Mesendoderm (in vitro differentiated cells): ENCODE measurements at regions not wholly inside any gene's neighbourhood (a gene's known extent, or its start where the extent isn't known, plus 50 kb on each side); places are given as distances from the start of the nearest gene placed in this dataset.

ENCODE experiments used
- DNase-seq: peaks from one replicate; pipeline ENCODE4 v3.0.0; 2013
- H2AK5ac ChIP-seq: 2 replicates; pipeline ENCODE4 v1.6.1; 2013; ENCODE audit warnings: low read length, inconsistent platforms
- H2BK120ac ChIP-seq: 2 replicates; pipeline ENCODE4 v1.6.1; 2013; ENCODE audit warnings: low read depth, mild to moderate bottlenecking, low read length, moderate library complexity, mixed read lengths
- H2BK15ac ChIP-seq: replicated peaks from 2 replicates; pipeline ENCODE4 v1.6.1; 2013; ENCODE audit warnings: low read depth, mild to moderate bottlenecking, moderate library complexity
- H2BK5ac ChIP-seq: 2 replicates; pipeline ENCODE4 v1.6.1; 2013; ENCODE audit warnings: low read length, inconsistent platforms
- H3K18ac ChIP-seq: 2 replicates; pipeline ENCODE4 v1.6.1; 2013; ENCODE audit warnings: mild to moderate bottlenecking, low read length, mixed read lengths
- H3K23ac ChIP-seq: one replicate; pipeline ENCODE4 v1.6.1; 2013; ENCODE audit warnings: low read length
- H3K27ac ChIP-seq: 2 replicates; pipeline ENCODE4 v1.5.1; 2013; ENCODE audit warnings: low read depth, mild to moderate bottlenecking, inconsistent platforms, low read length, moderate library complexity
- H3K27me3 ChIP-seq: 2 replicates; pipeline ENCODE4 v1.6.1; 2013; ENCODE audit warnings: low read length, control low read depth, mild to moderate bottlenecking, inconsistent platforms; ENCODE audit not compliant: insufficient read depth, poor library complexity
- H3K36me3 ChIP-seq: 2 replicates; pipeline ENCODE4 v1.6.1; 2013; ENCODE audit warnings: low read length, inconsistent platforms; ENCODE audit not compliant: control insufficient read depth, insufficient read depth
- H3K4ac ChIP-seq: one replicate; pipeline ENCODE4 v1.6.1; 2013; ENCODE audit warnings: low read depth, mild to moderate bottlenecking, low read length, moderate library complexity
- H3K4me1 ChIP-seq: 2 replicates; pipeline ENCODE4 v1.6.1; 2013; ENCODE audit warnings: low read depth, low read length, inconsistent platforms; ENCODE audit not compliant: control insufficient read depth
- H3K4me2 ChIP-seq: 2 replicates; pipeline ENCODE4 v1.6.1; 2013; ENCODE audit warnings: low read length
- H3K4me3 ChIP-seq: 2 replicates; pipeline ENCODE4 v1.5.1; 2013; ENCODE audit warnings: mild to moderate bottlenecking, low read length
- H3K56ac ChIP-seq: one replicate; pipeline ENCODE4 v1.6.1; 2013; ENCODE audit warnings: low read length
- H3K79me1 ChIP-seq: 2 replicates; pipeline ENCODE4 v1.6.1; 2013; ENCODE audit warnings: low read length, inconsistent platforms
- H3K79me2 ChIP-seq: 2 replicates; pipeline ENCODE4 v1.6.1; 2013; ENCODE audit warnings: mild to moderate bottlenecking, low read length; ENCODE audit not compliant: control insufficient read depth, insufficient read depth
- H3K9ac ChIP-seq: 2 replicates; pipeline ENCODE4 v1.6.1; 2013; ENCODE audit warnings: low read length, inconsistent platforms
- H4K5ac ChIP-seq: one replicate; pipeline ENCODE4 v1.6.1; 2013; ENCODE audit warnings: low read length
- H4K8ac ChIP-seq: one replicate; pipeline ENCODE4 v1.6.1; 2013; ENCODE audit warnings: low read depth, mild to moderate bottlenecking, control low read depth, low read length, moderate library complexity
- WGBS: extraction: QIAGEN DNeasy Blood & Tissue Kit; methylation state at CpG from one replicate; pipeline ENCODE4 v1.1.7; 2013; ENCODE audit warnings: low lambda C conversion rate, missing lambda C conversion rate; ENCODE audit not compliant: insufficient coverage; ENCODE audit errors: extremely low coverage; 5-methylcytosine and 5-hydroxymethylcytosine counted together

DNA sequence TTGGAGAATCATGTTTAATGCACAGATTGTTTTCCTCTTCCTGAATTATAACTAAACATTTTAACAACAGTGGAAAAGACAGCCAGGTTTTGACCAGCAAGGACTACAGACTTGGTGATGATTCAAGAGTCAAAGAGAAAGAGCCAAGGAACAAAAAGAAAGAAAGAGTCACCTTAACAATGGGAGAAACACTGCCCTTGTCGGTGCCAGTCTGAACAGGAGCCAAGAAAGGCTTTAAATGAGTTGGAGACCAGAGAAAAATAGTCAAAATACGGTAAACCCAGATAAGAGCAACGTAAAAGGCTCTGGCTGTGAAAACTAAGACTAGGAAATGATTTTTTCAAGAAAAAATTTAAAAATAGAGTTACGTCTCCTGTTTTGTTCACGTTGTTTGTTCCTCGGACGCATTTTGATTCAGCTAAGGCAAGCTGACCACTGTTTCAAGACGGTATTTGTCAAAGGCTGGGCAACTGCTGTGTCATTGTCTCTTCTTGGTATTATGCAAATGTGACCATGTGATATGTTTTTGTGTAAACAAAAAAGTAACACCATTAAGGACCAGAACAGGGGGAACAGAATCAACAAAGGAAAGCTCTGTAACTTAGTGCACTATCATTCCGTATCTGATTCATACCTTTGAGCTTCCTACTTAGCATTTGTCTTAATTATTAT lies 634.5 kb downstream of the LIG4 start:
- Histone ChIP-seq H3K9ac (no peak overlapping the region), H4K8ac (no peak overlapping the region), H3K36me3 (no peaks in the 10 kb centered on the region), H3K23ac (no peak overlapping the region), H3K27me3 (no peaks in the 10 kb centered on the region), H2AK5ac (no peak overlapping the region), H3K56ac (no peak overlapping the region), H3K4me3 (no peak overlapping the region), H2BK15ac (no peak overlapping the region), H3K79me1 (peaks cover 2% of the 10 kb centered on the region), H2BK120ac (no peak overlapping the region), H3K4me2 (no peak overlapping the region), H3K27ac (no peak overlapping the region), H3K18ac (no peak overlapping the region), H2BK5ac (no peak overlapping the region), H3K4ac (no peak overlapping the region), H3K4me1 (peaks cover 5% of the 10 kb centered on the region), H3K79me2 (no peaks in the 10 kb centered on the region), H4K5ac (no peak overlapping the region)
- WGBS: no CpG with 5 or more reads among the region's 9 CpGs
- DNase-seq: peak; percentile 34

DNA sequence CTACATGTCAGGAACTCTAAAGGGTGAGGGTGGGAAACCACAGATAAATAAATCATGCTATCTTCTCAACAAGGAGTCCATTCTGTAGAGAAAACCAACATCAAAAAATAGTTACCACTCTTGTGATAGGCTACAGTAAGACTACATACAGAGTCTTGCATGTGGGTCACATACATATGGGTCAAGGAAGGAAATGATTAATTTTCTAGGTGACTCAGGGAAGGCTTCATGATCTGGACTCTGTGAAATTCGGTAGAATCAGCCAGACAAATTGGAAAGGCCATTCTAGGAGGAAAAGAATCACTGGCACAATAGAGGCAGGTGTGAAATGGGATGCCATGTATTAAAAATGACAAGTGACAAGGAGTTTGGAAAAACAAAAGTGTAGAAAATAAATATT lies 638.9 kb downstream of the LIG4 start:
- Histone ChIP-seq H4K5ac (no peak overlapping the region), H3K4ac (no peak overlapping the region), H3K79me2 (no peaks in the 10 kb centered on the region), H3K18ac (no peak overlapping the region), H3K4me2 (no peak overlapping the region), H2BK120ac (no peak overlapping the region), H3K56ac (no peak overlapping the region), H2BK5ac (no peak overlapping the region), H3K4me3 (no peak overlapping the region), H3K27me3 (no peaks in the 10 kb centered on the region), H3K36me3 (no peaks in the 10 kb centered on the region), H4K8ac (no peak overlapping the region), H3K23ac (no peak overlapping the region), H3K79me1 (no peaks in the 10 kb centered on the region), H3K27ac (no peak overlapping the region), H3K9ac (no peak overlapping the region), H2AK5ac (no peak overlapping the region), H2BK15ac (no peak overlapping the region), H3K4me1 (peaks cover 7% of the 10 kb centered on the region)
- WGBS: no CpG with 5 or more reads among the region's 1 CpG
- DNase-seq: no peak

DNA sequence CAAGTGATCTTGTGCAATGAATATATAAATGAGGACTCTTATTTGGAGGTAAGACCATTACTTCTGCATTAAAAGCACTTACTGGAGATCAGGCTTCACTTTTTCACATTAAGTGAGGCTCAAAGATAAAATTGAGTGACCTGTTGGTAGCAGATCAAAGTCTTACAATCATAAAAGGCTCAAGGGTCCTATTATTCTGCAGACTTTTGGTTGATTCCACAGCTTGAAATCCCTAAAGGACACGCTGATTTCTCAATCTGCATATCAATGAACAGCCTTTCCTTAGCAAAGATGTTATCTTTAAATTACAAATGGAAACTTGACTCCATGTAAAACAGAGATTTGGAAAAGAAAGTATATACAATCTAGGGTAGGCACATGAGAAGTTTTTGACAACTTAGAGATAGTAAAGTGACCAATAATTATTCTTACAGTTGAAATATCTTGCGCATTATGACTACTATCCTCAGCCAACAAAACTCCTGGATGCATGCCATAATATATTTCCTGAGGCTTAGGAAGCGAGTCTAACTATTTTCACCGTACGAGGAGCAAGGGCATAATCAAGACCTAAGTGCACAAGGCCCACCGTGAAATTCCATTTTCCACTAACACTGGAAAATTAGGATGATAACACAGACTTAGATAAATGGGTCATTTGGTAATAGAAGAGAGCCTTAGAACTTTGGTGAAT lies 640.7 kb downstream of the LIG4 start:
- Histone ChIP-seq H3K56ac (no peak overlapping the region), H3K18ac (no peak overlapping the region), H3K4me3 (no peak overlapping the region), H3K23ac (no peak overlapping the region), H2BK15ac (no peak overlapping the region), H2BK5ac (no peak overlapping the region), H3K4ac (no peak overlapping the region), H2BK120ac (no peak overlapping the region), H3K9ac (no peak overlapping the region), H3K4me2 (no peak overlapping the region), H3K79me2 (no peaks in the 10 kb centered on the region), H3K27ac (no peak overlapping the region), H3K79me1 (no peaks in the 10 kb centered on the region), H4K5ac (no peak overlapping the region), H4K8ac (no peak overlapping the region), H3K27me3 (no peaks in the 10 kb centered on the region), H2AK5ac (no peak overlapping the region), H3K36me3 (no peaks in the 10 kb centered on the region), H3K4me1 (peaks cover 7% of the 10 kb centered on the region)
- DNase-seq: peak; percentile 40
- WGBS: no CpG with 5 or more reads among the region's 6 CpGs

DNA sequence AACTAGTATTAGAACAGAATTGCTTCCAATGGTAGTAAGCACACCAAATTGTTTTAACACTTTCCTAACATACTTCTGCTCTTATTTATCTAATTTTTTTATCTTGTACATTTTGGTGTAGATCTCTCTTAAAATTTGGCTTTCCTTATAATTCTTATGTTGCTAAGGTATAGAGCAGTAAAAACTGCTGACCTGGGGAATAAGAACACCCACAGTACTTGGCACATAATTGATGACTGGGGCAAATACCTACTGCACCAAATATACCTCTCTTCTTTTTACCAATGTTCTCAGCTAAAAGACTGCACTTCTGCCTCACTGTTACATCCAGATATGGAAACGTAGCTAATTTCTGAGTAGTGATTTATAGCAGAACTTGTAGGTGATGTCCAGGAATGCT lies 642.2 kb downstream of the LIG4 start:
- Histone ChIP-seq H3K23ac (no peak overlapping the region), H3K18ac (no peak overlapping the region), H3K79me1 (no peaks in the 10 kb centered on the region), H2BK5ac (no peak overlapping the region), H3K4me3 (no peak overlapping the region), H3K56ac (no peak overlapping the region), H3K9ac (no peak overlapping the region), H3K79me2 (no peaks in the 10 kb centered on the region), H3K27ac (no peak overlapping the region), H3K4me1 (peaks cover 7% of the 10 kb centered on the region), H3K27me3 (no peaks in the 10 kb centered on the region), H3K4me2 (no peak overlapping the region), H3K4ac (no peak overlapping the region), H4K8ac (no peak overlapping the region), H4K5ac (no peak overlapping the region), H2BK15ac (no peak overlapping the region), H2BK120ac (no peak overlapping the region), H3K36me3 (no peaks in the 10 kb centered on the region), H2AK5ac (no peak overlapping the region)
- WGBS: no CpG with 5 or more reads among the region's 1 CpG
- no peak for DNase-seq

DNA sequence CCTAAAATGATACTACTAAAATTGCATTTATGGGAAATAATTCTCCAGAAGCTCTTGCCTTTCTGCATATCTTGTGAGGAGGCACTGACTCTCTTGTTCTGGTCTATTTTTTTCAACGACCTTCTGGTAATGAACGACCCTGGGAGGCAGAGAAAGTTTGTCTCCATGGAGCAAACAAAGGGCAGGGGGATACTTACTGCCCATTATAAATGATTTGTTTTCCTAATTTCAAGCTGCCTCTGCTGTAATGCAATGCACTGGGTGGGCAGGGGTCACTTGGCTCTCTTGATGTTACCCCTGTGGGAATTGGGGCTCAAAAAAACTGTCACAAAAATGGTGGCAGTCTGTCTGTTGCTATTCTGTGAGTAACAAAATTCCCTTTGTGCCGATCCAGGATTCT lies 643.2 kb downstream of the LIG4 start:
- H2AK5ac ChIP-seq: no peak overlapping the region

More for the DNA sequence above, 643.2 kb downstream of the LIG4 start:
- H3K9ac ChIP-seq: no peak overlapping the region
- no peak overlapping the region for H3K23ac ChIP-seq
- H2BK5ac ChIP-seq: no peak overlapping the region
- no peaks in the 10 kb centered on the region for H3K36me3 ChIP-seq
- H3K4me2 ChIP-seq: no peak overlapping the region
- no peak overlapping the region for H3K4me3 ChIP-seq
- H3K27ac ChIP-seq: no peak overlapping the region
- no peak for DNase-seq
- H3K79me2 ChIP-seq: no peaks in the 10 kb centered on the region
- H4K8ac ChIP-seq: no peak overlapping the region
- no peaks in the 10 kb centered on the region for H3K27me3 ChIP-seq
- no peaks in the 10 kb centered on the region for H3K79me1 ChIP-seq
- H4K5ac ChIP-seq: no peak overlapping the region
- no CpG with 5 or more reads among the region's 3 CpGs for WGBS
- no peak overlapping the region for H2BK15ac ChIP-seq
- peaks cover 7% of the 10 kb centered on the region for H3K4me1 ChIP-seq
- H3K56ac ChIP-seq: no peak overlapping the region
- H3K4ac ChIP-seq: no peak overlapping the region
- H3K18ac ChIP-seq: no peak overlapping the region
- H2BK120ac ChIP-seq: no peak overlapping the region
